HG03442 (cell line): ENCODE measurements at regions not wholly inside any gene's neighbourhood (a gene's known extent, or its start where the extent isn't known, plus 50 kb on each side); places are given as distances from the start of the nearest gene placed in this dataset.
"Not testable (repeated sequence)": the region's sequence is repeated elsewhere in the genome, so short reads cannot be mapped to it uniquely, and the experiment has no call there.

Experiments used
- ATAC-seq: cut with Tn5 transposase; IDR thresholded peaks from one replicate; pipeline ENCODE4 v1.9.1; 2021; ENCODE audit warnings: mild to moderate bottlenecking, moderate library complexity; ENCODE audit not compliant: unreplicated experiment

DNA sequence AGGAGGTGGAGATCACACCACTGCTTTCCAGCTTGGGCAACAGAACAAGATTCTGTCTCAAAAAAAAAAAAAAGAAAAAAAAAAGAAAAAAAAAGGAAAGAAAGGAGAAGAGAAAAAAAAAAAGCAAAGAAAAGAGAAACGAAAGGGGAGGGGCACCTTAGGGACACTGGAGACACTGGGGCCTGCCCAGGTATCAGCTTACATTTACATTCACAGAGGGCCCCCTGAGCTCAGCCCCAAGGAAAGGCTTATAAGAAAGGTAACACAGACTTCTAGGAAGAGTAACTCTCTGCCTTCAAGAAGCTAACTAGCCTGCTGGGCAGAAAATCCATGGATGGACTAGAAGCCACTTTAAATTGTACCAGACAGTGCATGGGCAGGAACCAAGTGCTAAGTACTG, 108.8 kb downstream of the NPY start:
- no peak for ATAC-seq

DNA sequence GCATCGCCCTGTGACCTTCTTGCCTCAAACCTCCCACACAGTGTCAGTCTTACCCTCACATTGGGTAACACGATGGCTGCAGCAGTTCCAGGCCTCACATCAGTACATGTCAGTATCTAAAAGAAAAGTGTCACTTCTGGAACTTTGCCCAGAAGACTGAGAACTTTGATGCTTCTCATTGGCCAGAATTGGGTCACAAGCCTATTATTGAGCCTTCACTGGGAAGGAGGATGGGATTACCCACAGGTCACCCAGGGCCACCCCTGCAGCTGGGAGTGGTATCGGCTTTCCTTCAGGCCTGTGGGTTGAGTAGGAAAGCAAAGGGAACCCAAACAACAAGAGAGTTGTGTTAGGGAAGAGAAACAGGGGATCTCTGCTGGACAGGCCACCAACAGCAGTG, 111.5 kb downstream of the NPY start:
- ATAC-seq, result no peak

DNA sequence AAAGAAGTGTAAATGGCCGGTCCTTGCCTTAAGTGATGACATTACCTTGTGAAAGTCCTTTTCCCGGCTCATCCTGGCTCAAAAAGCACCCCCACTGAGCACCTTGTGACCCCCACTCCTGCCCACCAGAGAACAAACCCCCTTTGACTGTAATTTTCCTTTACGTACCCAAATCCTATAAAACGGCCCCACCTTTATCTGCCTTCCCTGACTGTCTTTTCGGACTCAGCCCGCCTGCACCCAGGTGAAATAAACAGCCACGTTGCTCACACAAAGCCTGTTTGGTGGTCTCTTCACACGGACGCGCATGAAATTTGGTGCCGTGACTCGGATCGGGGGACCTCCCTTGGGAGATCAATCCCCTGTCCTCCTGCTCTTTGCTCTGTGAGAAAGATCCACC, 112.4 kb downstream of the NPY start:
- not testable (repeated sequence) for ATAC-seq

DNA sequence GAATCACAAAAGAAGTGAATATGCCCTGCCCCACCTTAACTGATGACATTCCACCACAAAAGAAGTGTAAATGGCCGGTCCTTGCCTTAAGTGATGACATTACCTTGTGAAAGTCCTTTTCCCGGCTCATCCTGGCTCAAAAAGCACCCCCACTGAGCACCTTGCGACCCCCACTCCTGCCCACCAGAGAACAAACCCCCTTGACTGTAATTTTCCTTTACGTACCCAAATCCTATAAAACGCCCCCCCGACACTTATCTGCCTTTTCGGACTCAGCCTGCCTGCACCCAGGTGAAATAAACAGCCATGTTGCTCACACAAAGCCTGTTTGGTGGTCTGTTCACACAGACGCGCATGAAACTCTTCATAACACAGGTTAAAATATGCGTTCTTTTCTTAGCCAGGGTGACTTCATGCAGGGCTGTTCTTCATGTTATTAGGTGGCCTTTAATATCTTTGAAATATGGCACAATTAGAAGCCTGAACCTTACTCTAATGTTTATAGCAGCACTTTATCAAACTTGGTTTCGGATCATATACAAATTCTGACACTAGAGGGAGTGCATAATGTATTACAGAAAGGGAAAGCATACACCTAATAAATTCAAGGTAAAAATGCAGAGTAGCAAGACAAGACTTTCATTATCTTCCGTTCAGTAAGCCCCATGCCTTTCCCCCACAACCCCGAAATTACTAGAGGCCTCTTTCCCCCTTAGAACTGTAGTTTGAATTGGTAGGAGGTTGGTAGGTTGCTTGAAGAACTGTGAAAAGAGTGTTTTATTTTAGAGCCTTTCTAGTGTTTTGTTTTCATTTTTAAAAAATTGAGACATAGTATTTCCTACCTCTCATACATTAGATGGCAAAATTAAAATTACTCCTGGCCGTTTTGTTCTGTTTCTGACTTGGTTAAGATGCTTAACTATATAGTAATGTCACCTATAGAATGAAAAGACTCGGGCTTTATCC, 117.9 kb downstream of the NPY start:
- ATAC-seq, result no peak

DNA sequence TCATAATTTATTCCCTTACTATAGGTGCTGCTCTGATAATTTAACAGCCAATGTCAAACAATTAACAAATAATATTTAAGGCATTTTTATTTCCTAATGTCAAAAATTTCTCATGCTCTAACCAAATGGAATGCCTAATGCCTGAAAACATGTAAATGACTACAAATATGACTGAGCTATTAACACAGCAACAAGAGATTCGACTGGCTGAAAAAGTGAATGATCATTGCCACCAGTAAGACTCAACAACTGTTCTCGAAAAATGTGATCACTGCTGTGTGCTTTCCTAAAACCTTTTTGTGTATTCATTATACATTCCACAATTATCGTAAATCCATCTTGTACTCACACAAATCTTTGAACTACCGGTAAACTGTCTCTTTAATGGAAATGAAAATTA, 118.7 kb downstream of the NPY start:
- no peak for ATAC-seq

DNA sequence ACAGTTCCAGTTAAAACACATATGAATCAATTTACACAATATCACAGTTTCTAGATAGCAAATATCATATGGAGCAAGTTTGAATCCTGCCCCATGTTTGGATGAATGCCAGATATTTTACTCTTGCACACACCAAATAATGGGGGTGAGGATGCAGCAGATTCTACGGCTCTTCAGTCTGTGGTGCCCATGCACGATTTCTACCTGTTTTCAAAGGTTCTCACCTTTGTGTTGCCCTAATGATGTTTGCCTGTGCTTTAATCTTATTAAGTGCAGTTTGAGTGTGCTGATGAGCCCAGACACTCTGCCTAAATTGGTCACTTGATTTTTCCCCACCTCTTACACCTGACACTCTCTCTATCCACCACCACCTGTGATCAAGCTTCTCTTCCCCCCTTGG, 119.6 kb downstream of the NPY start:
- no peak for ATAC-seq

DNA sequence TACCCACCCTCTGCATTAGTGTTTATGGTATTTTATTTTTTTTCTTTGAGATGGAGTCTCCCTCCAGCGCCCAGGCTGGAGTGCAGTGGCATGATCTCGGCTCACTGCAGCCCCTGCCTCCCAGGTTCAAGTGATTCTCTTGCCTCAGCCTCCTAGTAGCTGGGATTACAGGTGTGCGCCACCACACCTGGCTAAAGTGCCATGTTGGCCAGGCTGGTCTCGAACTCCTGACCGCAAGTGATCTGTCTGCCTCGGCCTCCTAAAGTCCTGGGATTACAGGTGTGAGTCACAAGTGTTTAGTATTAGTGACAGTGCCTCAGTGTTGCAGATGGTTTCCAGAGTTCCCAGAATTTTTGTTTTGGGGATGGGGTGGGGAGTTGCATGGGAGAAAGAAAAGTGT, 120.3 kb downstream of the NPY start:
- ATAC-seq, result no peak

DNA sequence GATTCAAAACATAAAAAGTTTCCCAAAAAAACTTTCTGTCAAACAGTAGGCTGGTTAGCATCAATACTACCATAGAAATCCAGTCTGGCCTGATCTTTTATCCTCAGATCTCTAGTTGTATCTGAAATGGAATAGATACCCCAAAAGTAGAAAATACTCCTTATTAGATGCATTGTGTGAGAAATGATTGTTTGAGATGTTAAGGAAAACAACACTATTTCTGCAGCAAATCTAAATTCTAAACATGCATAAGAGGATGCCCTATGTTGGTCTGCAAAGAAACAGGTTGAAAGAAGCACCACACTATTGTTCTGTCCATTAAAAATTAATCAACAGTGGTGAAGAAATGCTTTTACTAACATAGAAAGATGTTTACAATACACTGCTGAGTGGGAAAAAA, 121.0 kb downstream of the NPY start:
- no peak for ATAC-seq

DNA sequence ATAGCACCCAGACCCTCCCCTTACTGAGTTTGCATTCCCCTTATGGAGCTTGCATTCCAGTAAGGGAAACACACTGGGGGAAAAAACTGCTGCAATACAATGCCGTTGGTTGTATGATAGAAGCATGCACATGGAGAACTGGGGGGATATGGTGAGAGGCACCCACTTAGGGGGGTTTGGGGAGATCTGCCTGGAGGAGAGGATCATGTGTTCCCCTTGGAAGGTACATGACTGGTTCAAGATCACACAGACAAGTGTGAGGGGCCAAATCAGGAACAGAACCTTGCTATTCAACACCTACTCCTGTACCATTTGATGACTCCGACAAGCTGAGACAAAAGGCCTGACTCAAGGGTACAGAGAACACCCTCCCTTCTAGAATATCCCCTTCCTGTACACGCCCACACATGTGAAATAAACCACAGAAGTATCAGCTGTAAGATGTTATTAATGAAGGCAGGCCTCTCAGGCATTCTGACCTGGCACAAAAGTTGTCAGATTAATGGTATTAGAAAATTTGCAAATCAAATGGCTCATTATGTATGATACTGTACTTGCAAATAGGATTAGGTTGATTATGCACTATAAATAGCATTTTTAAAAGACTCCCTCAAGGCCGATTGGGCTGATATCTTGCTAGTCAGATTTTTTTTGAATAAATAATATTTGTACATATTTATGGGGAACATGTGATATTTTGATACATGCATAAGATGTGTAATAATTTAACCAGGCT, 122.2 kb downstream of the NPY start:
- peak; percentile 82 for ATAC-seq

DNA sequence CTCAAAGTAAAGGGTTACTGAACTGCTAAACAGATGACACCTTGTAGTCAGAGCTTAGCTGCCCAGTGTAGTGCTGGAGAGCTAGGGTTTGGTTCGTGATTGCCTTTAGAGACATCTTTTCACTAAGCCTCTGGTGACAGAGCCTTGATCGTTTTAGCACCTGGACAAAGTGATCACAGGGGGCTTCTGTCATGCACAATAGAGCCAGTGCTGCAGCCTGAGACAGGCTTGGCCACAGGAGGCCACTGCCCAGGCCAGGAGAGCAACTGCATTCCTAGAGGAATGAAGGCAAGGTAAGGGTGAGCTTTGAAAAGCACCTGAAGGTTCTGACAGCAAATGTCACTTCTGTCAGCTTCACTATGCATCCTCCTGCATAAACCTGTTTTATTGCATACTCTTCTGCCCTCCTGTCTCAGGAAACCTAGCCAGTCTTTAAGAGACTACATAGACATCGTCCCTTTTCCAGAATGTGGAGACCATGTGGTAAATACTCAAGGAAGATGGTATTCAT, 122.9 kb downstream of the NPY start:
- ATAC-seq, result no peak

DNA sequence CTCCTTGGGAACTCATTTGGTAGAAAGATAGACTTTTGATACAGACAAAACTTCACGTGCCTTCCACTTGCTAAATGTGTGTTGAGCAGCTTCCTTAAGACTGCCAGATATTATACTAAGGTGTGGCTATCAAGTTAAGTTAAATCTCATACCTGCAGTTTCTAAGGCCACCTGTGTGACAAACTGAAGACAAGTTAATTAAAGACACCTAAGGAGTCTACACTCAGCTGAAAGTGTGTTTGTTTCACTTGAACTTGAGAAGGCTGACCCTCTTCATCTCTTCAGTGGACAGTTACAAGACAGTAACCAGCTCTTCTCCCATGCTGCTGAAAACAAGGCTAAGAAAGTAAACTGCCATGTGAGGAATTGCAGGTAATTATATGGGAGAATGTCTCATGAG, 124.0 kb downstream of the NPY start:
- ATAC-seq, result no peak

DNA sequence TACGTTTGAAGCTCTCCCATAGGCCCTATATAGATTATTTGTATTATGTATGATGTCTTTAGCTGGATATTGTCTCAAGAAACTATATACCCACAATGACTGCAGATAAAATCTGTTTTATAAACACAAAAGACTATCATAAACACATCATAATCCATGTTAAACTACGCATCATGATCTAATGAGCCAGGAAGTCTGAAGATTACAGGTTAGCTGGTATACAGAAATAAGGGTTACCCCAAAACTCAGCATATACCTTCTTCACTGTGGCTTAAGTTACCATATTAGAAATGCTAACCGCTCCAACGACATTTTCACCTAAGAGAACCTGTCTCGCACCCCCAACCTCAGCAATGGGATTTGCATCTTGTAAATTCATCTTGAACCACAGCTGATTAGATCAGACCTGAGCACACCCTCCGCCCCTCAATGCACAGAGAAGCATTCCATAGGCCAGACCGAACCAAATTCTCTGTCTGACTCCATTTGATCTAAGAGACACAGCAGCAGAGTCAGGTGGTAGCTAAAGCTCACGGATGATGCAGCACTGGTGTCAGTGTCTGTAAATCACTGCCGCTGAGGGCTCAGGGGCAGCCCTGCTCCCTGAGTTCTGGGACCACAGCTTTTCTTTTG, 124.9 kb downstream of the NPY start:
- ATAC-seq, result no peak

DNA sequence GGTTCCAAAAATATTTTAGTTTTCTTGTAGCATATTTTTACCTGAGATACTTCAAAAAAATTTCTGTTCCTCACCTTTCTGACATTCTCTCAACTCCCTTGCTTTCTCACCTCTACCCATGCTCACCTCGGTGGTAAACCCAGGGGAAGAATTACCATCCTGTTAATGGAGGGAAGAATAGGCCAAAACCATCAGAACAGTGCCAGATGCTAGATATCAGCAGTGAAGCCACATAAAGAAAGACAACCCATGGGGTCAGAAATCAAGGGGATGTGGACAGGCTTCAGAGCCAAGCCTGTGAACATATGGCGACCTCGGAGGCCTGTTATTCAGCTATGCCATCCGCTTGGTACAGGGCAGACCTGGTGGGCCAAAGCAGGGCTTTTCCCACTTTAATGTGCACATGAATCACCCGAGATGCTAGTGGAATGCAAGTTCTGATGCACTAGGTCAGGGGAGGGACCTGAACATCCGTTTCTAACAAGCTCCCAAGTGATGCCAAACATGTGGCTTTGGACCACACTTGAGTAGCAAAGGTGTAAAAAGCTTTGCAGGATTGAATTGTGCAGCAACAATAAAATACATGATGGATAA, 125.5 kb downstream of the NPY start:
- no peak for ATAC-seq

DNA sequence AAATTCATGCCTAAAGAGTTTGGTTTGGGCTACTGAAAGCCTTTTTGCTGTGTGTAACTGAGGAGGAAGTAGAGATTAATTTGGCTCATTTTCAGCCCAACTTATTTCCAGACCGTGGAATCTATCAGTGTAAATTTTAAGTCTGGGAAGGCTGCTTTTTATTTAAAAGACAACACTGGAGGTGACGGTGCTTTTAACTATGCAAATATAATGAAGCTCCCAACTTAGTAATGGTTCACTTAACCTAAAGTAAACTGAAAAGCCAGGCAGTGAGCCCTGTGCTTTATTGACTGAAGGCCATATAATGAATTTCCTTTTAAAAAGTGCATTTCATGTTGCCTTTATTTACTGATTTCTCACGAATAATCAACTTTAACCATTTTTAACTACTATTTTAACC, 127.2 kb downstream of the NPY start:
- ATAC-seq, result no peak

DNA sequence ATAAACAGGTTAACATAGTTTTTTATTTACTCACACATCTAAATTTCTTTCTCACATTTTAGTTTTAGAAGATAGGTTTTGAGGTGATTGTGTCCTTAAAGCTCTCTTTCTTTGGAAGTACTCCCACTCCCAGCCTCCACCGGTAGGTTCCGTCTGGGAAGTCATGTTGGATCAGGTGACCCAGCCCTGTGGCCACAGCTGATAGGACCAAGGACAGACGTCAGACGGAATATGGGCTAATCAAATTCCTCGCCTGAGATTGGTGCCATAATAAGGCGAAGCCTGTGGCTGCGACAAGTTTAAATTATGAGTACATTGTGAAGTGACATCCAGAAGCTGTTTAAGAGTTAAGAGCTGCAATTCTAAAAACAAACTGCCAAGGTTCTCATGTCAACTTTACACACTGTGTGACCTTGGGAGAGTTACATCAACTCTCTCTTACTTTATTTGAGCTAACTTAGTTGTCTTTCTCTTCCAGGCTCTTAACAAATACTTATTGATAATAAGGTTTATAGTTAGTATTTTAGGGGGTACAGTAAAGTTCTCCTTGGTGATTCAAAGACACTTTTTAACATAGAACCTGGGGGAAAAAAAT, 133.6 kb downstream of the NPY start:
- no peak for ATAC-seq

DNA sequence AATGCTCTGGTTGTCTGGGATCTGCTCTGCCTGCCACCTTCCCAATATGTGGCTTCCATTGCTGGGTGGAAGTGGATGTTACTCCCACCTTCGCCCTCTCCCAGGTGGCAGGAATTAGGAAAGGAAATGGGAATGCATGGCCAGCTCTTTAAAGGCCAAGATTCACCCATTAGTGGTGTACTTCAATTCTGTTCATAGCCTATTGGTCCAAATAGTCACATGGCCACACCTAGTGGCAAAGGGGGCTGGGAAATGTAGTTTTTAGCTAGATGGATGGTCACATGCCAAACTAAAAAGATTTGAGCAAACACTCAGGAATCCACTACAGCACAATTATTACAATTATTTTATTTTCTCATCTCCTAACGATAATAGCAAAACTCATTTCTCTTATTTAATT, 135.1 kb downstream of the NPY start:
- ATAC-seq, result no peak

DNA sequence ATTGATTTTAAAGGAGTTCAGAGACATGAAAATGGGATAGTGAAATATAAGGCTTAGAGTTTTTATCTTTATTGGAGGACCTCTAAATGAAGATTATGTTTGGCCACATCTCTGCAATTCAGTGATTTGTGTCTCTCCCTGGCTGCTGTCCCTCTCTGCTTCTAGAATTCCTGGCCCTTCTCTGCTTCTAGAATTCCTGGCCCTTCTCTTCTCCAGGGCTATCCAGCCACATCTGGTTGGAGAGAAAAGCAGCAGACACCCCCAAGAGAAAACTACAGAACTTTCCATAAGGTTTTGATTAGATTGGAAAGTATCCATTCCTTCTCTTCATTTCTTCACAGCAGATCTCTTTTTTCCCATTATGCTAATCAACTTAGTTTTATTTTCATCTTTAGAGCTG, 135.5 kb downstream of the NPY start:
- ATAC-seq, result no peak

DNA sequence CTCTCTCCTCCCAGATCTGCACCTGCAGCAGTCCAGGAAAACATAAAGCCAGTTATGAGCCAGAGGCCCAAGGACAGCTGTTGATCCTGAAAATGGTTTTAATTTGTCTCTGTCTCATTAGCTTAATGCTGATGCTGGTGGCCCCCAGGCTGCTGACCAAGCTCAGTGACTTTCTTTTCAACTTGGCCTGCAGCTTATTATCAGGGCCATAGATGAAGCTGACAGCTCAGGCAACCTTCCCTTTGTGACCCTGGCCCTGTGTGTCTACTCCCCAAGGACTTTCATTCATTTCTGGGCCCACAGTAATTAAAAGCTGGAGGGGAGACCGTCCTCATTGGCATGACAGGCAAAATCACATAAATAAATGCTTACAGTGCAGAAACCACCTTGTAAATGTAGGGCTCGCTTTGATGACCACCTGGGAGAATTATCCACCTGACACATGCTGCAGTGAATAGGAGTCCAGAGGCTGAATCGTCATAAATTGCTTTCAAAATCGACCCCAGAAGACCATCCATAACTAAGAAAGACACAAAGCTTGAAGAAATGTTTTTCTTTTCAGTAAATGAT, 138.5 kb downstream of the NPY start:
- no peak for ATAC-seq

DNA sequence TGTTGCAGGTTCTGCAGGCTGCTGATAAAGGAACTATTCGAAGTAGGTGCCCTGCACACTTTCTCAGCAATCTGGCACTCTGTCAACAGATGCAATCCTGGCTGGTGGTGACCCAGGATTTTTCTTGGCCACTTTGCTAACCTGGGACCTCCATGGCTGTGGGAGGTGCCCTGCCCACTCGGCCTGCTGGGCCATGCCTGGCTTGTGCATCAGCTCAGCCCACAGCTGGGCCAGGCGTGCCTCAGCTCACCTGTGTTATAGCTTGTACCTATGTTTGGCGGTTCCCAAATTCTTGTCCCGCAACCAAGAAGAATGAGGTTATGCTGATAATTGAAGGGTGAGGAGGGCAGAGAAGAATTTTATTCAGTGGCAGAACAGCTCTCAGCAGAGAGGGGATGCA, 141.7 kb downstream of the NPY start:
- no peak for ATAC-seq

DNA sequence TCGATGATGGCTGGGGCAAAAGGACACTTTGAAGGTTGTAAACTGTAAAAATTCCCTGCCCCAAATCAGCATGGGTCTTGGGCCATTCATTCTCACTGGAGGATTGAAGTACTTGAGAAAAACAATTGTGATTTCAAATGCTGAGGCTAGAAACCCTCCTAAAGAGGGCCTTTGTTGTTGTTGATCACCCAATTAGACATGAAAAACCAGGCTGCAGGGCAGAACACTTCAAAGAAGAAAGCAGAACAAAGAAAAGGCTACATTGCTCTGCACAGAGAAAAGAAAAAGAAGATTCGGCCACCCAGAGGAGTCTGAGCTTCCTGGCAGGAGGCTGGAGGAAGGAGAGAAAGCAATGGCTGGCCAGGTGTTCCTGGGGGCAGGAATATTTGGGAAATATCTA, 143.1 kb downstream of the NPY start:
- ATAC-seq, result no peak
